ENCODE measurements at regions not wholly inside any gene's neighbourhood (a gene's known extent, or its start where the extent isn't known, plus 50 kb on each side); places are given as distances from the start of the nearest gene placed in this dataset.
"Not testable (repeated sequence)": the region's sequence is repeated elsewhere in the genome, so short reads cannot be mapped to it uniquely, and the experiment has no call there.

GRCh38 chr1:47522935-47523834 is 85.3 kb downstream of the FOXD2 start:
- no peak for DNase-seq

GRCh38 chr1:47523835-47524215 is 86.0 kb downstream of the FOXD2 start:
- no peak for DNase-seq

- DNase-seq, result no peak
Observed at GRCh38 chr1:47524272-47524671, 86.4 kb downstream of the FOXD2 start.

DNA sequence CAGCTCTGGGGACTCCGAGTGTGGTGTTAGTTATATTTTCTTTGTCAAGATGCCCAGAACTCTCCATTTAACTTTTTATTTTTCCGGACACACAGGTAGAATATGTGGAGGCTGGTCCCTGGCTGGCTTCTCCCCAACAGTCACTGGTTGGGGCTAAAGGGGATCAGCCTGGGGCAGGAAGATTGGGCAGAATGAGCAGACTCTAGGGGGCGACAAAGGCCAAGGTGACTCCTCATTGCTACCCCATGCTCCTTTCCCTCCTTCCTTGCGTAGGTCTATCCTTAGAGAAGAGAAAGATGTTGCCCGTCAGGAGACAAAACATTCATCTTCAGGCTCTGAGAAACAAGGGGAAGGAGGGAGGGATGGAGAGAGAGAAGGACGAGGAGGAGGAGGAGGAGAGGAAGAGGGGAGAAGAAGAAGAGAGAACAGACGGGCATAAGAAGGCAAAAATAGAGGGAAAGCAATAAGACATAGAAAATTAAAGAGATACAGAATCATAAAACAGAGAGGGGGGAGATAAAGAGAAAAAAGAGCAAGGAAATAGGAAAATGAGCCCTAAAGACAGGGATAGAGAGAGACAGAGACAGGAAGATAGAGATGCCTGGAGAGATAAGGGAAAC is 89.9 kb downstream of the FOXD2 start:
- DNase-seq, result no peak

GRCh38 chr1:47529520-47530098 is 91.8 kb downstream of the FOXD2 start:
- no peak for DNase-seq

DNA sequence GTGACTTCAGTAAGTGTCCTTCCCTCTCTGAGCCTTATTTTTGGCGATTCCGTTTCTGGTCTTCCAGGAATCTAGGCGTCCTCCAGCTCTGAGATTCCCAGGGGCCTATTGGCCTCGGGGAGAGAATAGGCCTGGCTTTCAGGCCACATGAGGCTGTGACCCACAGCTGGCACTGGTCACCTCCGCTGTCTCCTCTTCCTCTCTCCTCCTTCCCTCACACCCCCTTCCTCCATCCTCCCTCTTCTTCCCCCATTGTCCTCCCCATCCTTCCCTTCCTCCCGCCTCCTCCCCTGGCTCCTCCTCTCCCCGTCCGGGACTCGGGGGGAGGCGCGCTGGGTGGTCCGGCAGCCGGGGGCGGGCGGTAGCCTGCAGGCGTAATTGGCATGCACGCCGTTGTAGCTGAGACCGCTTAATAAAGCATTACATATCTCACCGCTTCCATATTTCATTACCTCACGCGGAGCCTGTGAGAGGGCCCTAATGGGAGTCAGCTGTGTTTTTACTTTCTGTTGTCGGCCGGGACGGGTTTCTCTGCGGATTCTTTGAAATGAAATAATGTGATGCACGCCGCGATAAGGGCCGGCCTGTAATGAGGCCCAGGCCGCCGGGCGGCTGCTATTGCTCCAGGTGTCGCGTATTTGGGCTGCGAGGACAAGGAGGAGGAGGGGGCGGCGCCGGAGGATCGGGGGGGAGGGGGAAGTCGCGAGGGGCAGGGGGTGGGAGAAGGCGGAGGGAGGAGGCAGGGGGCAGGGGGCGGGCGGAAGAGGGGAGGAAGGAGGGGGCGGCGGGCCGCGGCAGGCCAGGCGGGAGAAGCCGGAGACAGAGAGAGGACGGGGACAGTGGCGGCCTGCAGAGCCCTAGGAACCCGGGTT is 95.3 kb downstream of the FOXD2 start:
- DNase-seq, result peak; percentile 77

- no peak for DNase-seq
Observed at GRCh38 chr1:47533793-47534328, 96.0 kb downstream of the FOXD2 start.

GRCh38 chr1:47534436-47534835 is 96.6 kb downstream of the FOXD2 start:
- no peak for DNase-seq

GRCh38 chr1:47536646-47537118 is 98.8 kb downstream of the FOXD2 start:
- DNase-seq, result no peak

DNA sequence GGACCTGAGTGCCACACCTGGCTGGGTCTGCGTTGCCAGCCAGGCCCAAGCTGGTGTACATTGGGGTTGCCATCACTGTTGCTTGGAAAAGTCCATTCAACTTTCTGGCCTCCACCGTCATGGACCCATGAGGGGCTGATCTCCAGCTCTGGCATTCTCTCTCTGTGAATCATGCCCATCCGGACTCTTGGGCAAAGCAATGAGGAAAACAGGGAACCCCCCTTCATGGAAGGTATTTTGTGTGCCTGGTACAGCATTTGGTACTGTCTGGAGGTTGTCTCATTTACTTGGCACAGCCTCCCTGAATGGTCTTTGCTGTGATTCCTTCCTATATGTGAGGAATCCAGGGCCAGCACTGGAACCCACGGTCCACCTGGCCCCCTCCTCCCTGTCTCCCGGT is 99.4 kb downstream of the FOXD2 start:
- no peak for DNase-seq

GRCh38 chr1:47537966-47538365 is 100.1 kb downstream of the FOXD2 start:
- DNase-seq, result no peak

DNA sequence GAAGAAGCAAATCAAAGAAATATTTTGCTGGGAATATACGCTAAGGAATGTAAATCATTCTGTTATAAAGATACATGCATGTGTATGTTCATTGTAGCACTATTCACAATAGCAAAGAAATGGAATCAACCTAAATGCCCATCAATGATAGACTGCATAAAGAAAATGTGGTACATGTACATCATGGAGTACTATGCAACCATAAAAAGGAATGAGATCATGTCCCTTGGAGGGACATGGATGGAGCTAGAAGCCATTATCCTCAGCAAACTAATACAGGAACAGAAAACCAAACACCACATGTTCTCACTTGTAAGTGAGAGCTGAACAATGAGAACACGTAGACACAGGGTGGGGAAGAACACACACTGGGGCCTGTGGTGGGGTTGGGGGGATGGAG is 100.7 kb downstream of the FOXD2 start:
- DNase-seq, result not testable (repeated sequence)

GRCh38 chr1:47541705-47542104 is 103.9 kb downstream of the FOXD2 start:
- not testable (repeated sequence) for DNase-seq

GRCh38 chr1:47543089-47543488 is 105.2 kb downstream of the FOXD2 start:
- DNase-seq, result not testable (repeated sequence)

DNA sequence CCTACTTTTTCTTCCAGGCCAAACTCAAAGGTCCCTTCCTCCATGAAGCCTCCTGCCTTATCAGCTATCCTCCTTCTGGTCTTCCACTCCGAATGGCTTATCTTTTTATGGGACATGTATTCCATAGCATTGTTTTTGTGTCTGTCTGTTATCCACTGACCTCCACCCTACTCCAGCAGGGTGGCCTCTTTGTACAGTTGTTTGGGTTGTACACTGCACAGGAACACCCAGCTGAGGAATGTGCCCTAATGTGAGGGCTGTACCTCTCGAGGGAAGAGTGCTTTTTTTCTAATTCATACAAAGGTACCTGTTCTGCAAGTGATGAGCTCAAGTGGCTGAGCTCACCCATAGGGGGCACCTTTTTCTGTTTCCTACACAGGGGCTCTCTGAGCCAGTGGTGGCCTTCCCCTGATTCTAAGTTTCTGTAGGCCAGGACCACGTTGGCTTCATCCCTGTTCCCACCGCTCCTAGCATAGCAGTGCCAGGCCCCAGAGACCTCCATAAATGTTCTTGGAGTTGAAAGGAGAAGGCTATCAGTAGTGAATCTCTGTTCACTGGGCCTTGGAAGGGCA is 108.2 kb downstream of the FOXD2 start:
- DNase-seq, result no peak

GRCh38 chr1:47547753-47548573 is 110.1 kb downstream of the FOXD2 start:
- DNase-seq, result no peak

DNA sequence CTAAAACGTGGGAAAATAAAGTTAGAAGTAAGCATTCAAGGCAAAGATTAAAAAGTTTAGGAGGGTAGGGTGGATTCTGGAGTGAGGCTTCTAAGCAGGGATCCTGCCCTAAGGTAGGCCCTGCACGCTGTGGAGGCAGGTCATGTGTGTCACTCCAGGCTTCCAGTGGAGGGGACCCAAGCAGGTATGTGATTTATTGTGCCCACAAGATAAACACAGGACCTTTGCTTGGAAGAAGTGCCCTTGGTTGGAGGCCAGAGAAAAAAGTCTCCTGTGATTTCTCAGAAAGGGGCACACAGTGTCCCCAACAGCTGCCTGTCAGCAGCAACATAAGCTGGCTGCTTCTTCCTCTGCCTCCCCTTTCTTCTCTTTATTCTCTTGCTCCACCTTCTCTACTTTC is 110.8 kb downstream of the FOXD2 start:
- DNase-seq, result no peak

GRCh38 chr1:47549532-47549931 is 111.7 kb downstream of the FOXD2 start:
- no peak for DNase-seq

DNA sequence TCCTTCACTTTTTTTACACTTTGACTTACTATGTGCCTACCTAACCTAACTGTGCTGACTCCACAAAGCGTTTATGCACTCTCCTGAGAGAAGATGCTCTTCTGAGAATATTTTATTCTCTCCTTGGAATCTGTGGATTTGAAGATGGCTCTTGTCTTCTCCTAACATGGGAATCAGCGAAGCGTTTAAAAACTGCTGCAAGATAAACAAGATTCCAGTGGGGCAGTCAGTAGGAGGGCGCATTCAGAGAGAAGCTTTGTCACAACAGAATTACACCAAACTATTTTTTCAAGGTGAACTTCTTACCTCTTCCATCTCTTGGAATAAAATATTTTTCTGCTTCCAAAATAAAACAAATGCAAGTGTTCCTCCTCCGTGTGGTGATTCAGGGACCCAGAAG is 113.1 kb downstream of the FOXD2 start:
- no peak for DNase-seq

DNA sequence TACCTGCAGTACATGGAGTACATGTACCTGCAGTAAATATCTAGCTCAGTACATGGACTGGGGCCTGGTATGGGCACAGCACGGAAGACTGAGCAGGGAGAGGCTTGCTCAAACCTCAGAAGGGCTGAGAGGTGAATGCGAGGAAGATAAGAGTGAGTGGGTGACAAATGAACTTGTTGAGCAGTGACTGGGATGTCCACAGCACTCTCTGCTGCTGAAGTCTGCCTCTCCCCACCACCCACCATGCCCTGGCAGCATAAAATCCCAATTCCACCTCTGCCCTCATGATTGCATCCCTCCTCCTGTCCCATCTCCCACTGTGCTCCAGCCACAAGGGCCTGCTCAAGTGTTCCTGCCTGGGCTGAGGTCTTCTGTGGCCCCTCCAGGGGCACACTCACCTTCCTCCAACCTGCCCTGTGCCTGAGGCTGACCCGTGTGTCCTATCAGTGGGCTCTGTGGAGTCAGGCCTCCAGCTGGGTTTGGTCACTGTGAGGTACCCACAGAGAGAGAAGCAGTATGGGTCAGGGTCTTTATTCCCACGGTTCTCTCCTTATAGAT is 114.2 kb downstream of the FOXD2 start:
- DNase-seq, result no peak
